ENCODE measurements at regions not wholly inside any gene's neighbourhood (a gene's known extent, or its start where the extent isn't known, plus 50 kb on each side); places are given as distances from the start of the nearest gene placed in this dataset.

DNA sequence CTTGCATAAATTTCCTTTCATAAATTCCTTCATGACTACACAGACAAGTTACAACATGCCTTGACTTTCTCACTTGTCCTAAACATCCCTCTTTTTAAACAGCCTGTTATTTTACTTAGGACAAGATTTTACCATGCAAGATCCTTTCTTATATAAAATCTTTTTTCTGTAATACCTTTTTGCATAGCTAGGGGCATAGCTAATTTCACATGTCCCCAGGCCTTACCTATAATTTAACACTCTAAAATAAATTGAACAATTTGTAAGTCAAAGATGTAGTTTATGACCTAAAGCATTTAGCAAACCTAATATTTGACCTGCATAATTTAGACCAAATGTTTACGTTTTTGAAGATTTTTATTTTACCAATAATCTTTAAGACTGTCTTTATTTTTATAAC lies 396.3 kb upstream of the FSTL5 start:
- H3K27ac ChIP-seq (ENCODE audit: low read length): no peak overlapping the region
- POLR2A ChIA-PET: no interaction called here
- no peaks in the 10 kb centered on the region for H3K4me1 ChIP-seq (ENCODE audit: control insufficient read depth, insufficient read depth, low read length)
- TF ChIP-seq, protein P1, sequence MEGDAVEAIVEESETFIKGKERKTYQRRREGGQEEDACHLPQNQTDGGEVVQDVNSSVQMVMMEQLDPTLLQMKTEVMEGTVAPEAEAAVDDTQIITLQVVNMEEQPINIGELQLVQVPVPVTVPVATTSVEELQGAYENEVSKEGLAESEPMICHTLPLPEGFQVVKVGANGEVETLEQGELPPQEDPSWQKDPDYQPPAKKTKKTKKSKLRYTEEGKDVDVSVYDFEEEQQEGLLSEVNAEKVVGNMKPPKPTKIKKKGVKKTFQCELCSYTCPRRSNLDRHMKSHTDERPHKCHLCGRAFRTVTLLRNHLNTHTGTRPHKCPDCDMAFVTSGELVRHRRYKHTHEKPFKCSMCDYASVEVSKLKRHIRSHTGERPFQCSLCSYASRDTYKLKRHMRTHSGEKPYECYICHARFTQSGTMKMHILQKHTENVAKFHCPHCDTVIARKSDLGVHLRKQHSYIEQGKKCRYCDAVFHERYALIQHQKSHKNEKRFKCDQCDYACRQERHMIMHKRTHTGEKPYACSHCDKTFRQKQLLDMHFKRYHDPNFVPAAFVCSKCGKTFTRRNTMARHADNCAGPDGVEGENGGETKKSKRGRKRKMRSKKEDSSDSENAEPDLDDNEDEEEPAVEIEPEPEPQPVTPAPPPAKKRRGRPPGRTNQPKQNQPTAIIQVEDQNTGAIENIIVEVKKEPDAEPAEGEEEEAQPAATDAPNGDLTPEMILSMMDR (IDR thresholded peaks at IDR 0.05): no peak
- TF ChIP-seq, protein P2, sequence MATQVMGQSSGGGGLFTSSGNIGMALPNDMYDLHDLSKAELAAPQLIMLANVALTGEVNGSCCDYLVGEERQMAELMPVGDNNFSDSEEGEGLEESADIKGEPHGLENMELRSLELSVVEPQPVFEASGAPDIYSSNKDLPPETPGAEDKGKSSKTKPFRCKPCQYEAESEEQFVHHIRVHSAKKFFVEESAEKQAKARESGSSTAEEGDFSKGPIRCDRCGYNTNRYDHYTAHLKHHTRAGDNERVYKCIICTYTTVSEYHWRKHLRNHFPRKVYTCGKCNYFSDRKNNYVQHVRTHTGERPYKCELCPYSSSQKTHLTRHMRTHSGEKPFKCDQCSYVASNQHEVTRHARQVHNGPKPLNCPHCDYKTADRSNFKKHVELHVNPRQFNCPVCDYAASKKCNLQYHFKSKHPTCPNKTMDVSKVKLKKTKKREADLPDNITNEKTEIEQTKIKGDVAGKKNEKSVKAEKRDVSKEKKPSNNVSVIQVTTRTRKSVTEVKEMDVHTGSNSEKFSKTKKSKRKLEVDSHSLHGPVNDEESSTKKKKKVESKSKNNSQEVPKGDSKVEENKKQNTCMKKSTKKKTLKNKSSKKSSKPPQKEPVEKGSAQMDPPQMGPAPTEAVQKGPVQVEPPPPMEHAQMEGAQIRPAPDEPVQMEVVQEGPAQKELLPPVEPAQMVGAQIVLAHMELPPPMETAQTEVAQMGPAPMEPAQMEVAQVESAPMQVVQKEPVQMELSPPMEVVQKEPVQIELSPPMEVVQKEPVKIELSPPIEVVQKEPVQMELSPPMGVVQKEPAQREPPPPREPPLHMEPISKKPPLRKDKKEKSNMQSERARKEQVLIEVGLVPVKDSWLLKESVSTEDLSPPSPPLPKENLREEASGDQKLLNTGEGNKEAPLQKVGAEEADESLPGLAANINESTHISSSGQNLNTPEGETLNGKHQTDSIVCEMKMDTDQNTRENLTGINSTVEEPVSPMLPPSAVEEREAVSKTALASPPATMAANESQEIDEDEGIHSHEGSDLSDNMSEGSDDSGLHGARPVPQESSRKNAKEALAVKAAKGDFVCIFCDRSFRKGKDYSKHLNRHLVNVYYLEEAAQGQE (IDR thresholded peaks at IDR 0.05; ENCODE audit: insufficient read depth in 1 of 2, low read depth in 2 of 2, low read length in 1 of 2): no peak
- TF ChIP-seq SIN3A (IDR thresholded peaks at IDR 0.05; ENCODE audit: borderline replicate concordance, insufficient read depth, low read depth, low read length): no peak
- TF ChIP-seq POLR2AphosphoS5 (IDR thresholded peaks at IDR 0.05; ENCODE audit: low read depth, low read length): no peak
- TF ChIP-seq TCF7L2 (IDR thresholded peaks at IDR 0.05; ENCODE audit: low read depth, low read length): no peak
- H3K27me3 ChIP-seq (ENCODE audit: control insufficient read depth, insufficient read depth, low read length): no peaks in the 10 kb centered on the region
- H3K4me3 ChIP-seq (ENCODE audit: low read depth in 2 of 2, low read length in 2 of 2): no peak overlapping the region
- ATAC-seq (no peak), DNase-seq (ENCODE audit: low read depth, low spot score) (no peak)
- in situ Hi-C loops (cut with HindIII; ENCODE audit: low pct_unique_long_range_greater_than_20kb, low sequenced_read_pairs) (no loop called here), intact Hi-C loops (cut with micrococcal nuclease; ENCODE audit: unreplicated experiment) (no loop called here)
- no peaks in the 10 kb centered on the region for H3K36me3 ChIP-seq (ENCODE audit: control insufficient read depth, insufficient read depth, low read length)
- H3K9me3 ChIP-seq (ENCODE audit: control insufficient read depth, insufficient read depth, low read depth, low read length): no peaks in the 10 kb centered on the region
- BruUV-seq (replicated peaks): no TSS peak
- CTCF ChIA-PET: no interaction called here

DNA sequence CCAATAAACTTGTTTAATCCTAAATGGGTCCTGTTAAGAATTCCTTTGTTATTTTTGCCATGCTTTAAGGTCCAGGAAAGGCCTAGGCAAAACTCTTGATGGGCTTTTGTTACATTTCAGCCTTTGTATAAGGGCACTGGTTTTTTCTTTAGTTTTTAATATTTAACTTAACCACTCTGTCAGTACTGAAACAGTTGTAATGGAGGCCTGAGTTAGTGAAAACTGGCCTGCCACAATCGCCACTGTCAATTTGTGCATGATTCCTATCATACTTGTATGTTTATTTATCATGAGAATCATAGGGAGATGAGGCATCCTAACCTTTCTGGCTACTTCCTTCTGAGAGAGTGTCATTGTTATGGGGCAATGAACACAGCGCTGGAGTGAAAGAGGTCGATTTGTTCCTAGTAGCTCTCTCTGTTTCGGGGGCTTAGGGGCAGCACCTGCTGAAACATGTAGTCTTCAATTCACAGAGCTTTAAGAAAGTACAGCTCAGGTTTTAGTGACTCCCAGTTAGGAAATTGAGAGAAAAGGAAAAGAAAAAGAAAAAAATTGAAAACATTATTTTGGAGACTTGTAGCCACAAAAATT lies 393.8 kb upstream of the FSTL5 start:
- Histone ChIP-seq H3K36me3 (ENCODE audit: control insufficient read depth, insufficient read depth, low read length) (no peaks in the 10 kb centered on the region), H3K4me1 (ENCODE audit: control insufficient read depth, insufficient read depth, low read length) (no peaks in the 10 kb centered on the region), H3K4me3 (ENCODE audit: low read depth in 2 of 2, low read length in 2 of 2) (no peak overlapping the region), H3K27ac (ENCODE audit: low read length) (no peak overlapping the region), H3K9me3 (ENCODE audit: control insufficient read depth, insufficient read depth, low read depth, low read length) (no peaks in the 10 kb centered on the region), H3K27me3 (ENCODE audit: control insufficient read depth, insufficient read depth, low read length) (no peaks in the 10 kb centered on the region)
- in situ Hi-C loops (cut with HindIII; ENCODE audit: low pct_unique_long_range_greater_than_20kb, low sequenced_read_pairs): no loop called here
- intact Hi-C loops (cut with micrococcal nuclease; ENCODE audit: unreplicated experiment): no loop called here
- TF ChIP-seq, protein P2 (IDR thresholded peaks at IDR 0.05; ENCODE audit: insufficient read depth in 1 of 2, low read depth in 2 of 2, low read length in 1 of 2): no peak
- no peak for TF ChIP-seq POLR2AphosphoS5 (IDR thresholded peaks at IDR 0.05; ENCODE audit: low read depth, low read length)
- no peak for TF ChIP-seq SIN3A (IDR thresholded peaks at IDR 0.05; ENCODE audit: borderline replicate concordance, insufficient read depth, low read depth, low read length)
- TF ChIP-seq, protein P1 (IDR thresholded peaks at IDR 0.05): no peak
- TF ChIP-seq TCF7L2 (IDR thresholded peaks at IDR 0.05; ENCODE audit: low read depth, low read length): no peak
- no TSS peak for BruUV-seq (replicated peaks)
- ATAC-seq (no peak), DNase-seq (ENCODE audit: low read depth, low spot score) (no peak)
- ChIA-PET CTCF (no interaction called here), POLR2A (no interaction called here)

All from Panc1 (cell line).